ENCODE measurements at regions not wholly inside any gene's neighbourhood (a gene's known extent, or its start where the extent isn't known, plus 50 kb on each side); places are given as distances from the start of the nearest gene placed in this dataset.

DNA sequence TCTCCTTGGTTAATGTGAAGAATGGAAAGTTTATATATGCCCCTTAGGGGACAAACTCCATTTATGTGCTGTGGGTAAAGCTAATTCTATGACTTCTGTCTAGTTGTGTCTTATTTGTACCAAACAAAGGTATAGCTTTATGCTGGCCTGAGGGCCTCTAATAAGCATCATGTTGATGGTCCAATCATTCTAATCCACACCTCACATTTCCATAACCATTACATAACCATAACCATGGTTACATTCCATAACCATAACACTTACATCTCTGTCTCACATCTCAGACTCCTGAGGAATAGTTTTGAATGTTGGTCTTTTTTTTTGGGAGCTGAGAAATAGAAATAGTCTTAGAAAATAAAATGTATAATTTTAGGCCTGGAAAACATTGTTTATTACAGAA lies 1097.1 kb downstream of the FLRT2 start:
- no peak overlapping the region for H3K4me3 ChIP-seq (ENCODE audit: low read depth, low read length)
- no peak for DNase-seq (ENCODE audit: low read depth)
- TF ChIP-seq POLR2A (IDR thresholded peaks at IDR 0.05; ENCODE audit: extremely low read depth, insufficient read length) (no peak), MYC (IDR thresholded peaks at IDR 0.05; ENCODE audit: low read depth, low read length) (no peak)
- TF ChIP-seq, protein P1, sequence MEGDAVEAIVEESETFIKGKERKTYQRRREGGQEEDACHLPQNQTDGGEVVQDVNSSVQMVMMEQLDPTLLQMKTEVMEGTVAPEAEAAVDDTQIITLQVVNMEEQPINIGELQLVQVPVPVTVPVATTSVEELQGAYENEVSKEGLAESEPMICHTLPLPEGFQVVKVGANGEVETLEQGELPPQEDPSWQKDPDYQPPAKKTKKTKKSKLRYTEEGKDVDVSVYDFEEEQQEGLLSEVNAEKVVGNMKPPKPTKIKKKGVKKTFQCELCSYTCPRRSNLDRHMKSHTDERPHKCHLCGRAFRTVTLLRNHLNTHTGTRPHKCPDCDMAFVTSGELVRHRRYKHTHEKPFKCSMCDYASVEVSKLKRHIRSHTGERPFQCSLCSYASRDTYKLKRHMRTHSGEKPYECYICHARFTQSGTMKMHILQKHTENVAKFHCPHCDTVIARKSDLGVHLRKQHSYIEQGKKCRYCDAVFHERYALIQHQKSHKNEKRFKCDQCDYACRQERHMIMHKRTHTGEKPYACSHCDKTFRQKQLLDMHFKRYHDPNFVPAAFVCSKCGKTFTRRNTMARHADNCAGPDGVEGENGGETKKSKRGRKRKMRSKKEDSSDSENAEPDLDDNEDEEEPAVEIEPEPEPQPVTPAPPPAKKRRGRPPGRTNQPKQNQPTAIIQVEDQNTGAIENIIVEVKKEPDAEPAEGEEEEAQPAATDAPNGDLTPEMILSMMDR (IDR thresholded peaks at IDR 0.05; ENCODE audit: low read depth, low read length), result no peak
- TF ChIP-seq, protein P2, sequence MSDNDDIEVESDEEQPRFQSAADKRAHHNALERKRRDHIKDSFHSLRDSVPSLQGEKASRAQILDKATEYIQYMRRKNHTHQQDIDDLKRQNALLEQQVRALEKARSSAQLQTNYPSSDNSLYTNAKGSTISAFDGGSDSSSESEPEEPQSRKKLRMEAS (IDR thresholded peaks at IDR 0.05; ENCODE audit: low read depth, low read length), result no peak

DNA sequence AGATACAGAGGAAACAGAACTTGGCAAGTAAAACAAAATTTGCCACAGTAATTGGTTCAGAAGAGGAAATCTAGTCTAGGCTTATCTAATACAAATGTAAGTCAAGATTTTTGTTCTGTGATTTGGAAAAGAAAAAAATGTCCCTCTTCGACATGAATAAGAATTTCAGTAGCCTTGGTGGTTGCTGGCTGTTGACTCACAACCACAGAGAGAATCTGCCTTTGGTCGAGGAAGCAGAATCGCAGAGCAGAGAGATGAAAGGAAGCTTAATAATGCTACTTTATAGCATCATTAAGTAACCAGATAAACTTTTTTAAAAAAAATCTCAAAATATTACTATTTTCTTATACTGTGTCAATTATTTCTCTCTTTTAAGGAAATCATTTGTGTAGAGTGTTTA lies 1096.6 kb downstream of the FLRT2 start:
- H3K4me3 ChIP-seq (ENCODE audit: low read depth, low read length), result no peak overlapping the region
- DNase-seq (ENCODE audit: low read depth), result no peak
- no peak for TF ChIP-seq POLR2A (IDR thresholded peaks at IDR 0.05; ENCODE audit: extremely low read depth, insufficient read length)
- TF ChIP-seq MYC (IDR thresholded peaks at IDR 0.05; ENCODE audit: low read depth, low read length), result no peak
- TF ChIP-seq, protein P1 (IDR thresholded peaks at IDR 0.05; ENCODE audit: low read depth, low read length), result no peak
- TF ChIP-seq, protein P2 (IDR thresholded peaks at IDR 0.05; ENCODE audit: low read depth, low read length), result no peak

DNA sequence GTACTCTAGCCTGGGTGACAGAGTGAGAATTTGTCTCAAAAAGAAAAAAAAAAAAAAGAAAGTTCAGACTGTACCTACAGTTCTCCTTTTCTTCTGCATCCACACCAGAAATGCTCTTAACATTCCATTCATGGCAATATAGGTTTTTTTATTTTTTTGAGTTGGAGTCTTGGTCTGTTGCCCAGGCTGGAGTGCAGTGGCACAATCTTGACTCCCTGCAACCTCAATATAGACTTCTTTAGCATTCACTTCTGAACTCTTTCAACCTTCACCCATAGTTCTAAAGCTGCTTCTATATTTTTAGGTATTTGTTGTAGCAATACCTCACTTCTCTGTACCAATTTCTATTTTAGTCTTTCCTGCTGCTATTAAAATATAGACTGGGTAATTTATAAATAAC lies 1095.7 kb downstream of the FLRT2 start:
- TF ChIP-seq POLR2A (IDR thresholded peaks at IDR 0.05; ENCODE audit: extremely low read depth, insufficient read length), result no peak
- no peak for TF ChIP-seq MYC (IDR thresholded peaks at IDR 0.05; ENCODE audit: low read depth, low read length)
- TF ChIP-seq, protein P1 (IDR thresholded peaks at IDR 0.05; ENCODE audit: low read depth, low read length), result no peak
- TF ChIP-seq, protein P2 (IDR thresholded peaks at IDR 0.05; ENCODE audit: low read depth, low read length), result no peak
- DNase-seq (ENCODE audit: low read depth), result no peak
- H3K4me3 ChIP-seq (ENCODE audit: low read depth, low read length), result no peak overlapping the region

DNA sequence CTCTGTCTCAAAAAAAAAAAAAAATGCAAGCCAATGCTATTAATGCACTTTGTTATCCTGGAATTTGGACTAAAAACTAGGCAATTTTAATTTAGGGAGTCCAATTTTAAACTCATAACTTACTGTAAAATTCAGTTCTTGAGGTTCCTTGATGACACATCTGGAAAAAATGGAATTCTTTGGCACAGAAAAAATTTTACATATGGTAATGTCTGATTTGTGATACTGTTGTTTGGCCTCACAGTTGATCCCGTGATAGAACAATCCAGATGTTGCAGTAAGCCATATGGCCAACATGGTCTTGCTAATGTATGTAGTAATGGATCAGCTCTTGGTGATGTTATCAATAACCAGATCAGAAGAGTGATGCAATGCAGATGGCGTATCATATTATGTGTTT lies 1089.8 kb downstream of the FLRT2 start:
- H3K4me3 ChIP-seq (ENCODE audit: low read depth, low read length), result no peak overlapping the region
- DNase-seq (ENCODE audit: low read depth), result no peak
- TF ChIP-seq POLR2A (IDR thresholded peaks at IDR 0.05; ENCODE audit: extremely low read depth, insufficient read length), result no peak
- TF ChIP-seq, protein P1 (IDR thresholded peaks at IDR 0.05; ENCODE audit: low read depth, low read length), result no peak

DNA sequence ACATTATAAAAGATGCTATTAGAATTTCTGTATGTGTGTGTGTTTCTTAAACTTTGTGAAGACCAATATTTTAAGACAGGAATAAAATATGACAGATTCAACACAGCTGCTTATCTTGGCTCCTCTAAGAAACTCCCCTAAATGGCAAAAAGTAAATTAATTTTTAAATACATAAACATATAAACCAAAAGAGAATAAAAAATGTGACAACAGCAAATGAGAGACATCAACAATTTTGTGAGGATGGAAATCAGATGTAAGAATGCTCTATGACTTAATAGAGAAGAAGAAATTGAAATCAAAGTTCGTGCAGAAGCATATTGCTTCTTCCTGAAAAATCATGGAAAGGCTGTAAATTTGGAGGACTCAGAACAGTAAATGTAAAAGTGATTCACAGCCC lies 1083.8 kb downstream of the FLRT2 start:
- no peak for DNase-seq (ENCODE audit: low read depth)
- no peak overlapping the region for H3K4me3 ChIP-seq (ENCODE audit: low read depth, low read length)
- TF ChIP-seq MYC (IDR thresholded peaks at IDR 0.05; ENCODE audit: low read depth, low read length) (no peak), POLR2A (IDR thresholded peaks at IDR 0.05; ENCODE audit: extremely low read depth, insufficient read length) (no peak)
- TF ChIP-seq, protein P2 (IDR thresholded peaks at IDR 0.05; ENCODE audit: low read depth, low read length), result no peak
- TF ChIP-seq, protein P1 (IDR thresholded peaks at IDR 0.05; ENCODE audit: low read depth, low read length), result no peak

DNA sequence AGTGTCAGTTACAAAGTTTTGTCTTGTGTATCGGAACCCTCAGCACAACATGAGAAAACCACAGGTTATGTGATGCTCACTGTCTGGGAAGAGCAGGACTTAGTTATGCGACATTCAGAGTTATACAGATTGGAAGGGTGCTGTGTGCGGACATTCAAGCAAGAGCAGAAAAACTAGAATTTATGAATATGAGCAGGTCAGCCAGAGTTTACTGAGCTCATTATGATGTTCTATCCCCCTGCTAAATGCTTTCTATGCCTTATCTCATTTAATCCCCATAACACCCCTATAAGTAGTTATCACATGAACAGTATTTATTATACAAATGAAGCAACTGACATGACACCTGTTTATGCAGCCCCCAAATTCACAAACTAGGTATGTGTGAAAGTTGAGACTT lies 1083.2 kb downstream of the FLRT2 start:
- TF ChIP-seq POLR2A (IDR thresholded peaks at IDR 0.05; ENCODE audit: extremely low read depth, insufficient read length), result no peak
- TF ChIP-seq, protein P2 (IDR thresholded peaks at IDR 0.05; ENCODE audit: low read depth, low read length), result no peak
- TF ChIP-seq, protein P1 (IDR thresholded peaks at IDR 0.05; ENCODE audit: low read depth, low read length), result no peak
- no peak for TF ChIP-seq MYC (IDR thresholded peaks at IDR 0.05; ENCODE audit: low read depth, low read length)
- no peak for DNase-seq (ENCODE audit: low read depth)
- no peak overlapping the region for H3K4me3 ChIP-seq (ENCODE audit: low read depth, low read length)

Data from NB4 (cell line).